ENCODE measurements at regions not wholly inside any gene's neighbourhood (a gene's known extent, or its start where the extent isn't known, plus 50 kb on each side); places are given as distances from the start of the nearest gene placed in this dataset.
A peak's percentile ranks its signal among the peaks of the same experiment; 100 is the strongest.

GRCh38 chr2:120577721-120578295 lies 157.9 kb upstream of the GLI2 start:
- Histone ChIP-seq H3K4me3 (no peak overlapping the region), H3K27ac (no peak overlapping the region), H3K4me1 (replicated peaks in 1 of 2) (peaks cover 3 to 11% of the 10 kb centered on the region in 2 donors)
- in situ Hi-C loops (cut with MboI; ENCODE audit: low pct_unique_long_range_greater_than_20kb in 2 of 9, low sequenced_read_pairs in 9 of 9, unreplicated experiment in 9 of 9): no loop called here
- WGBS, 10 experiments: 73 to 92% (median 80%) methylated on average over 1 to 7 of the region's 12 CpGs; no CpG with 5 or more reads in 1 of the 10 experiments
- ATAC-seq (replicated peaks in 6 of 8): no peak

GRCh38 chr2:120578576-120579352 lies 156.9 kb upstream of the GLI2 start:
- Histone ChIP-seq H3K27ac (no peak overlapping the region), H3K4me1 (replicated peaks in 1 of 2) (peaks cover 3 to 11% of the 10 kb centered on the region in 2 donors), H3K4me3 (no peak overlapping the region)
- no peak for ATAC-seq (replicated peaks in 6 of 8)
- in situ Hi-C loops (cut with MboI; ENCODE audit: low pct_unique_long_range_greater_than_20kb in 2 of 9, low sequenced_read_pairs in 9 of 9, unreplicated experiment in 9 of 9): no loop called here
- WGBS, 10 experiments: 35 to 93% (median 77%) methylated on average over 1 to 12 of the region's 17 CpGs; no CpG with 5 or more reads in 1 of the 10 experiments

GRCh38 chr2:120579916-120580685 lies 155.6 kb upstream of the GLI2 start:
- no peak overlapping the region for H3K4me3 ChIP-seq
- no peak overlapping the region for H3K27ac ChIP-seq
- H3K4me1 ChIP-seq (replicated peaks in 1 of 2): peaks cover 3 to 11% of the 10 kb centered on the region in 2 donors
- in situ Hi-C loops (cut with MboI; ENCODE audit: low pct_unique_long_range_greater_than_20kb in 2 of 9, low sequenced_read_pairs in 9 of 9, unreplicated experiment in 9 of 9): no loop called here
- 51 to 94% (median 79%) methylated on average over 3 to 9 of the region's 11 CpGs; no CpG with 5 or more reads in 1 of the 10 experiments for WGBS, 10 experiments
- no peak for ATAC-seq (replicated peaks in 6 of 8)

GRCh38 chr2:120580709-120581108 lies 155.0 kb upstream of the GLI2 start:
- Histone ChIP-seq H3K4me1 (replicated peaks in 1 of 2) (peaks cover 3 to 11% of the 10 kb centered on the region in 2 donors), H3K27ac (no peak overlapping the region), H3K4me3 (no peak overlapping the region)
- ATAC-seq (replicated peaks in 6 of 8): no peak
- 60 to 84% (median 80%) methylated on average over 4 to 10 of the region's 18 CpGs; no CpG with 5 or more reads in 5 of the 10 experiments for WGBS, 10 experiments
- in situ Hi-C loops (cut with MboI; ENCODE audit: low pct_unique_long_range_greater_than_20kb in 2 of 9, low sequenced_read_pairs in 9 of 9, unreplicated experiment in 9 of 9): no loop called here

- no peak overlapping the region for H3K4me3 ChIP-seq
- WGBS, 10 experiments: 53 to 100% (median 89%) methylated on average over 1 to 4 of the region's 5 CpGs
- no peak overlapping the region for H3K27ac ChIP-seq
- no peak for ATAC-seq (replicated peaks in 6 of 8)
- in situ Hi-C loops (cut with MboI; ENCODE audit: low pct_unique_long_range_greater_than_20kb in 2 of 9, low sequenced_read_pairs in 9 of 9, unreplicated experiment in 9 of 9): no loop called here
- H3K4me1 ChIP-seq (replicated peaks in 1 of 2): peaks cover 7 to 12% of the 10 kb centered on the region in 2 donors
These were observed 152.5 kb upstream of the GLI2 start for GRCh38 chr2:120583121-120583520.

- no peak overlapping the region for H3K27ac ChIP-seq
- in situ Hi-C loops (cut with MboI; ENCODE audit: low pct_unique_long_range_greater_than_20kb in 2 of 9, low sequenced_read_pairs in 9 of 9, unreplicated experiment in 9 of 9): no loop called here
- no peak for ATAC-seq (replicated peaks in 6 of 8)
- WGBS, 10 experiments: 44 to 100% (median 89%) methylated on average over 1 of the region's 1 CpG; no CpG with 5 or more reads in 1 of the 10 experiments
- H3K4me3 ChIP-seq: no peak overlapping the region
- H3K4me1 ChIP-seq (replicated peaks in 1 of 2): peaks cover 7 to 12% of the 10 kb centered on the region in 2 donors
These were observed 151.7 kb upstream of the GLI2 start for GRCh38 chr2:120583851-120584570.

- ATAC-seq (replicated peaks in 6 of 8): peak in 5 of 8 experiments; percentile 71 to 79 (median 78)
- H3K27ac ChIP-seq: no peak overlapping the region
- peaks cover 13 to 18% of the 10 kb centered on the region in 2 donors for H3K4me1 ChIP-seq (replicated peaks in 1 of 2)
- in situ Hi-C loops (cut with MboI; ENCODE audit: low pct_unique_long_range_greater_than_20kb in 2 of 9, low sequenced_read_pairs in 9 of 9, unreplicated experiment in 9 of 9): no loop called here
- no peak overlapping the region for H3K4me3 ChIP-seq
- 25 to 88% (median 74%) methylated on average over 1 to 7 of the region's 41 CpGs; no CpG with 5 or more reads in 4 of the 10 experiments for WGBS, 10 experiments
These were observed 149.0 kb upstream of the GLI2 start for GRCh38 chr2:120586507-120587278.

- ATAC-seq (replicated peaks in 6 of 8): peak in 6 of 8 experiments; percentile 49 to 82 (median 79)
- peaks cover 13 to 18% of the 10 kb centered on the region in 2 donors for H3K4me1 ChIP-seq (replicated peaks in 1 of 2)
- 0 to 100% (median 36%) methylated on average over 1 to 19 of the region's 68 CpGs; no CpG with 5 or more reads in 5 of the 10 experiments for WGBS, 10 experiments
- in situ Hi-C loops (cut with MboI; ENCODE audit: low pct_unique_long_range_greater_than_20kb in 2 of 9, low sequenced_read_pairs in 9 of 9, unreplicated experiment in 9 of 9): no loop called here
- H3K27ac ChIP-seq: no peak overlapping the region
- no peak overlapping the region for H3K4me3 ChIP-seq
These were observed 148.2 kb upstream of the GLI2 start for GRCh38 chr2:120587279-120587996.

GRCh38 chr2:120587997-120588336 lies 147.7 kb upstream of the GLI2 start:
- in situ Hi-C loops (cut with MboI; ENCODE audit: low pct_unique_long_range_greater_than_20kb in 2 of 9, low sequenced_read_pairs in 9 of 9, unreplicated experiment in 9 of 9): no loop called here
- 61 to 86% (median 80%) methylated on average over 1 to 4 of the region's 6 CpGs; no CpG with 5 or more reads in 4 of the 10 experiments for WGBS, 10 experiments
- Histone ChIP-seq H3K4me1 (replicated peaks in 1 of 2) (peaks cover 13 to 18% of the 10 kb centered on the region in 2 donors), H3K4me3 (no peak overlapping the region), H3K27ac (no peak overlapping the region)
- ATAC-seq (replicated peaks in 6 of 8): no peak

GRCh38 chr2:120589771-120590608 lies 145.7 kb upstream of the GLI2 start:
- peak in 2 of 8 experiments; percentile 44 to 77 for ATAC-seq (replicated peaks in 6 of 8)
- H3K4me3 ChIP-seq: no peak overlapping the region
- H3K4me1 ChIP-seq (replicated peaks in 1 of 2): peaks cover 18 to 26% of the 10 kb centered on the region in 2 donors
- in situ Hi-C loops (cut with MboI; ENCODE audit: low pct_unique_long_range_greater_than_20kb in 2 of 9, low sequenced_read_pairs in 9 of 9, unreplicated experiment in 9 of 9): no loop called here
- WGBS, 10 experiments: 50 to 100% (median 87%) methylated on average over 1 to 6 of the region's 8 CpGs
- no peak overlapping the region for H3K27ac ChIP-seq

- H3K4me1 ChIP-seq (replicated peaks in 1 of 2): peaks cover 18 to 26% of the 10 kb centered on the region in 2 donors
- ATAC-seq (replicated peaks in 6 of 8): no peak
- no peak overlapping the region for H3K27ac ChIP-seq
- in situ Hi-C loops (cut with MboI; ENCODE audit: low pct_unique_long_range_greater_than_20kb in 2 of 9, low sequenced_read_pairs in 9 of 9, unreplicated experiment in 9 of 9): no loop called here
- 60 to 100% (median 78%) methylated on average over 1 of the region's 1 CpG; no CpG with 5 or more reads in 6 of the 10 experiments for WGBS, 10 experiments
- H3K4me3 ChIP-seq: no peak overlapping the region
These were observed 144.8 kb upstream of the GLI2 start for GRCh38 chr2:120590841-120591240.

All from motor neuron (in vitro differentiated cells).